ENCODE measurements at regions not wholly inside any gene's neighbourhood (a gene's known extent, or its start where the extent isn't known, plus 50 kb on each side); places are given as distances from the start of the nearest gene placed in this dataset.

DNA sequence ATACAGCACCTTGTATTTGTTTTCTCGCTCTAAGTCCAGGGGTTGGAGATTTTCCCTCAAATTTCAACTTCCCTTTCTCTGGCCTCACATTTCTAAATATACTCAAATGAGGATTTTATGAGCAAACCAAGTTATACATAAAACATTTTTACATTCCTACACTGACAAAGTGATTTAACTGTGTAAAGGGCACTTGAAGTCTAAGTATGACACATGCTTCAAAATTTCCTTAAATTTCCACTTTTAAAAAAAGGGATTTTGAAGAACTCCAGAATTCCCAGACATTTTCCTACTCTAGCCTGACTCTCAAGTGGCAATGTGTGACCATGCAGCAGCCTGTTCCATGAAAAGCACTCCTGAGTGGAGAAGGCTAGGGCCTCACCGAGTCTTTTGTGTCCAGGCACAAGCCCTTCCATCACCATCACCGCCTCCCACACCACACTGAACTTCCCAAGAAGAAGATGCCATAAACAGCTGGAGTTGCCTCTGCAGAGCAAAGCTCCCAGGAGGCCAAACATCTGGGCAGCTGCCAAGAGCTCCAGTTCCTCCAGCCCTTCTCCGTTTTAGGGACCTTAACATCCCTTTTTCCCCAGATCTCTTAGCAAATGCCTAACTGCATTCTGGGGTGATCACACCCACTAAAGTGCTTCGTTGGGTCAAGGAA lies 68.9 kb downstream of the NCR2 start:
- POLR2A ChIA-PET (ENCODE audit: low non-redundant PET): no interaction called here
- DNase-seq (ENCODE audit: low spot score): no peak
- CTCF ChIA-PET: interaction anchor here (0.5 kb wide), 1 partner anchor 377 kb away, joined by 3 read pairs; no protein-coding TSS in a partner anchor

DNA sequence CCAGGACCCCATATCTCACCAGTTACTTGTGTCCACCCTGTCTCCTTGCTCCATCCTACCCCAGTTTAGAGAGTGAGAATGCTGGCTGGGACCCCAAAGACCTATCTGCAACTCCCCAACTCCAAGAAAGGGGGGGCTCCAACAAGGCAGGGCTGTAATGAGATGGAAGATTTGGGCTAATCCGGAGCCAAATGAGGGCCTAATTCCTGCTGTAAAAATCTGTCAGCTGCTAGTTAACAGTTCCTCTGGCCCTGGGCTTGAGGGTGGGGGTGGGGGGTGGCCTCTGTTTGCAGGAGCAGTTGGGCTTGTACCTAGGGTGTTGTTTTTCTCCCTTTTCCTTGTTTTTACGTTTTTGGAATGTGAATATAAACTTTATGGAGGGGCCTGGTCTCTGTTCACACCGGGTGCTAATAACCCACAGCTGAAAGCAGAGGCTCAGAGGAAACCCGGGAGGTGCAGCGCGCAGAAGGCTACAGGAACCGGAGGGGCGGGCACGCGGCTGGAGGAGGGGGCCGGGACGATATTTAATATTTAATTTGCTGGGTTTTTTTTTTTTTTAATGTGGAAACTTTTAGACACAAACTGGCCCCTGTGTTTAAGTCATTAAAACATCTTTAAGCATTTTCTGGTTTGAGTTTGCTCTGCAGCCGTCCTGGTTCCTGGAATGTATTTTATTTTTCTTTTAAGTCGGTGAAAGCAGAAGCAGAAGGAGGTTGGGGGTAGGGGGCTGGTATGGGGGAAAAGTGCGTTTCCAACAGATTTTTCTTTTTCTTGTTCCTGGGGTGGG lies 70.7 kb downstream of the NCR2 start:
- ChIA-PET POLR2A (ENCODE audit: low non-redundant PET) (no interaction called here), CTCF (interaction anchor here (0.7 kb wide), 1 partner anchor 1479 kb away, joined by 3 read pairs; no protein-coding TSS in a partner anchor)
- no peak for DNase-seq (ENCODE audit: low spot score)
- TF ChIP-seq, protein P1, sequence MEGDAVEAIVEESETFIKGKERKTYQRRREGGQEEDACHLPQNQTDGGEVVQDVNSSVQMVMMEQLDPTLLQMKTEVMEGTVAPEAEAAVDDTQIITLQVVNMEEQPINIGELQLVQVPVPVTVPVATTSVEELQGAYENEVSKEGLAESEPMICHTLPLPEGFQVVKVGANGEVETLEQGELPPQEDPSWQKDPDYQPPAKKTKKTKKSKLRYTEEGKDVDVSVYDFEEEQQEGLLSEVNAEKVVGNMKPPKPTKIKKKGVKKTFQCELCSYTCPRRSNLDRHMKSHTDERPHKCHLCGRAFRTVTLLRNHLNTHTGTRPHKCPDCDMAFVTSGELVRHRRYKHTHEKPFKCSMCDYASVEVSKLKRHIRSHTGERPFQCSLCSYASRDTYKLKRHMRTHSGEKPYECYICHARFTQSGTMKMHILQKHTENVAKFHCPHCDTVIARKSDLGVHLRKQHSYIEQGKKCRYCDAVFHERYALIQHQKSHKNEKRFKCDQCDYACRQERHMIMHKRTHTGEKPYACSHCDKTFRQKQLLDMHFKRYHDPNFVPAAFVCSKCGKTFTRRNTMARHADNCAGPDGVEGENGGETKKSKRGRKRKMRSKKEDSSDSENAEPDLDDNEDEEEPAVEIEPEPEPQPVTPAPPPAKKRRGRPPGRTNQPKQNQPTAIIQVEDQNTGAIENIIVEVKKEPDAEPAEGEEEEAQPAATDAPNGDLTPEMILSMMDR (conservative IDR thresholded peaks at IDR 0.05; ENCODE audit: low read depth): no peak
- no peak overlapping the region for H3K27ac ChIP-seq

More for the DNA sequence above, 68.9 kb downstream of the NCR2 start:
- TF ChIP-seq, protein P1 (conservative IDR thresholded peaks at IDR 0.05; ENCODE audit: low read depth): no peak
- no peak overlapping the region for H3K27ac ChIP-seq

DNA sequence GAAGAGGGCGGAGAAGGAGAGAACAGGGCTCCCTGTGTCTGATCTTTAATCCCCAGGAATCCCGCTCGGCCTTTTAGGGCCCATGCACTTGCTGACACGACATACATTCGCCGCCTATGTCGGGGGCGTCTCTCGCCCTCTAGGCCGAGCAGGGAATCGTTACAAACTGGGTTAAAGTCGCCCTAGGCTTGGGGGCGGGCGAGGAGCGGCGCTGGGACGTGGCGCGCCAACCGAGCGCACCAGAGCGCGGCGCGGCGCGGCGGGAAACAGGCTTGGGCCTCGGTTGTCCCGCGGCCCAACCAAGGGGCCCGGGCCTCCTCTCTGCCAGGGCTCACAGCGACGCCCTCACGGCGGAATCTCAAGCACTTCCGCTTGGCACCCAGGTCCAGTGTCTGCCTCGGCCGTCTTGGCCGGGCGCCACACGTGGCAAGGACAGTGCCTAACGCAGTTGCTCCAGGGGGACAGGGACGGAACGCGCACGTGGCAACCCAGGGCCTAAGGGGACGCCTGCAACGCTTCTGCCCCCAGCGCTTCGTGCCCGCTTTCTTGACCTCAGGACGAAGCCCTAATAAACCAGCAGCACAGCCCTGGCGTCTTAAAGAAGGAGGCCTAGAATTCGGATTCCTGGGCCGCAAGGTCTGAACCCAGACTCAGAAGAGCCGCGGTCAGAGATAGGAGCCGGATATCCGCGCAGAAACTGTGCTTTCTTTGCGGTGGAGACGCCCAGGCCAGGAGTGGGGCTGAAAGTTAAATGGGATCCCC lies 71.5 kb downstream of the NCR2 start:
- TF ChIP-seq, protein P1 (conservative IDR thresholded peaks at IDR 0.05; ENCODE audit: low read depth): no peak
- DNase-seq (ENCODE audit: low spot score): no peak
- no peak overlapping the region for H3K27ac ChIP-seq
- ChIA-PET CTCF (interaction anchor here (0.9 kb wide), 1 partner anchor 20 kb away, joined by 8 read pairs; no protein-coding TSS in a partner anchor), POLR2A (ENCODE audit: low non-redundant PET) (no interaction called here)

DNA sequence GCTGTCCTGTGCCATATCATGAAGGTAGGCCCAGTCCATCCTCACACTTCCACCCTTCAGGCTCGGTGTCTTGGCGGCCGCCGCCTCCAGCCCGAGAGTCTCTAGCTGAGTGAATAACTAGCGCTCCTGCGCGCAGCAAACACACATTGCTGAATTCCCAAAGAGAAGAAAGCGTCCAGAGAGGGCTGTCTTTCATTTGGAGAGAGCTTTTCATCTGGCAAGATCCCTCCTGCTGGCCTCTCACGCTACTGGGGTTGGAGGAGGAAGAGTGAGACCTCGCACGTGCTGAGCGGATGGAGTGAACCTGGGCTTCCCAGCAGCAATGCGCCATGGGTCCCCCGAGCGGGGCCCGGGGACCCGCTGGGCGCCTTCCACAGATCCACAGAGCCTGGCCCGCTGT lies 73.2 kb downstream of the NCR2 start:
- POLR2A ChIA-PET (ENCODE audit: low non-redundant PET): no interaction called here
- DNase-seq (ENCODE audit: low spot score): no peak
- CTCF ChIA-PET: no interaction called here

DNA sequence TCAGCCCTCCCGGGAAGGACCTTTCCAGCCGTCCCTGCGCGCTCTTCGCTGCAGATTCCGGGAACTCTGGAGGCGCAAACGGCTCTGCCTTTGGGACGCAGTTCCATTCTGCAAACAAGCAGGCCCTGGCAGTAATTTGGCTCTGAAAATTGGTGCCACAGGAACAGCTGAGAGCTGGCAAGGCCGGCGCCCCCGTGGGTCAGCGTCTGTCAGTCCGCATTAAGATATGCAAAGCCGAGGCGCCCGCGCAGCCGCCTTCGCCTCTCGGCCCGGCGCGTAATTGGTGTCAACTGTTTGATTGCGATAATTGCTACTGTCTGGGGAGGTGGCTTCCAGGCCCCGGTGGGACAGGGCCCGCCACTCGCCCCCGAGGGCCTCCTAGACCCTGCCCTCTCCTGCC lies 73.6 kb downstream of the NCR2 start:
- CTCF ChIA-PET: no interaction called here

More for the DNA sequence above, 73.2 kb downstream of the NCR2 start:
- no peak overlapping the region for H3K27ac ChIP-seq
- TF ChIP-seq, protein P1 (conservative IDR thresholded peaks at IDR 0.05; ENCODE audit: low read depth): no peak

DNA sequence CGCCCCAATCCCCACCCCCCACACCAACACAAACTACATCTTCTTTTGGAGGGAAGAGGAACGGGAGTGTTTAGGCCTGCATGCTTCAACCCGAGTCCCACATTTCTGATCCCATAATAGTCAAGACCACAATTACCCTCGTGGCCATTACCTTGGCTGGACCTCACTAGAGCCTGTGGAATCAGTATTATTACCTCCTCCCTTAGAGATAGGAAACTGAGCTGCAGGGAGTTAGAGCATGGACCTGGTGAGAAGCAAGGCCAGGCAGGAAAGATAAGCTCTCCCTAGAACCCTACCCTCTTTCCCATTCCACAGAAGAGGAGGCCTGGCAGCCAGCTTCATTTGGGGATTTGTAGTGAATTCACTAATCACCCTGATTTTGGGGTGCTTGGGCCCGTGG lies 74.1 kb downstream of the NCR2 start:
- TF ChIP-seq, protein P1 (conservative IDR thresholded peaks at IDR 0.05; ENCODE audit: low read depth): no peak
- DNase-seq (ENCODE audit: low spot score): no peak
- ChIA-PET POLR2A (ENCODE audit: low non-redundant PET) (no interaction called here), CTCF (no interaction called here)
- H3K27ac ChIP-seq: no peak overlapping the region

More for the DNA sequence above, 73.6 kb downstream of the NCR2 start:
- no peak for DNase-seq (ENCODE audit: low spot score)
- TF ChIP-seq, protein P1 (conservative IDR thresholded peaks at IDR 0.05; ENCODE audit: low read depth): no peak
- H3K27ac ChIP-seq: no peak overlapping the region
- POLR2A ChIA-PET (ENCODE audit: low non-redundant PET): no interaction called here
